GM23338 (cell line): ENCODE measurements at regions not wholly inside any gene's neighbourhood (a gene's known extent, or its start where the extent isn't known, plus 50 kb on each side); places are given as distances from the start of the nearest gene placed in this dataset.

Experiments used
- ATAC-seq: fragments of 200-7000 bp; cut with Tn5 transposase; 3 replicates; pipeline ENCODE4 v1.9.1; 2020
- DNase-seq: peaks from one replicate; pipeline ENCODE4 v3.0.0-alpha.2; 2015; ENCODE audit warnings: low spot score
- H2AFZ ChIP-seq: fragments of 200-600 bp; sonication (generic); 2 replicates; pipeline ENCODE4 v1.8.0; 2016; ENCODE audit warnings: antibody characterized with exemption, mild to moderate bottlenecking, moderate library complexity
- H3F3A ChIP-seq: fragments of 200-600 bp; sonication (generic); replicated peaks from 2 replicates; pipeline ENCODE4 v1.8.0; 2017; ENCODE audit warnings: antibody characterized with exemption, mixed run types, low read depth
- H3K27ac ChIP-seq: fragments of 200-600 bp; sonication (generic); 2 replicates; pipeline ENCODE4 v1.6.1; 2016; ENCODE audit warnings: low read depth
- H3K27me3 ChIP-seq: fragments of 200-600 bp; sonication (generic); 2 replicates; pipeline ENCODE4 v1.8.0; 2016; ENCODE audit warnings: mild to moderate bottlenecking, mixed run types, moderate library complexity; ENCODE audit not compliant: insufficient read depth
- H3K36me3 ChIP-seq: fragments of 200-600 bp; sonication (generic); 2 replicates; pipeline ENCODE4 v1.8.0; 2016; ENCODE audit warnings: mild to moderate bottlenecking; ENCODE audit not compliant: insufficient read depth
- H3K4me1 ChIP-seq: fragments of 200-600 bp; sonication (generic); 2 replicates; pipeline ENCODE4 v1.8.0; 2016; ENCODE audit warnings: mild to moderate bottlenecking, moderate library complexity; ENCODE audit not compliant: insufficient read depth
- H3K4me2 ChIP-seq: fragments of 200-600 bp; sonication (generic); 2 replicates; pipeline ENCODE4 v1.7.1; 2017; ENCODE audit warnings: mixed run types
- H3K4me3 ChIP-seq: fragments of 200-600 bp; sonication (generic); 2 replicates; pipeline ENCODE4 v1.6.1; 2016; ENCODE audit warnings: mixed run types
- H3K79me2 ChIP-seq: fragments of 200-600 bp; sonication (generic); replicated peaks from 2 replicates; pipeline ENCODE4 v1.8.0; 2017; ENCODE audit warnings: mild to moderate bottlenecking; ENCODE audit not compliant: insufficient read depth
- H3K9me2 ChIP-seq: fragments of 200-600 bp; sonication (generic); 2 replicates; pipeline ENCODE4 v1.8.0; 2017; ENCODE audit not compliant: insufficient read depth
- H4K20me1 ChIP-seq: fragments of 200-600 bp; sonication (generic); replicated peaks from 2 replicates; pipeline ENCODE4 v1.8.0; 2017; ENCODE audit warnings: mild to moderate bottlenecking; ENCODE audit not compliant: insufficient read depth
- H3K27ac Mint-ChIP-seq: 2 replicates; pipeline ENCODE4 v1.8.0; 2020; ENCODE audit warnings: inconsistent platforms, mild to moderate bottlenecking, moderate library complexity, mixed read lengths
- H3K27me3 Mint-ChIP-seq: 3 replicates; pipeline ENCODE4 v1.8.0; 2022; ENCODE audit warnings: low read depth, mild to moderate bottlenecking, moderate library complexity, mixed read lengths, inconsistent platforms; ENCODE audit not compliant: insufficient read depth, poor library complexity
- H3K36me3 Mint-ChIP-seq: 3 replicates; pipeline ENCODE4 v1.8.0; 2021; ENCODE audit warnings: low read depth, mild to moderate bottlenecking, inconsistent platforms, moderate library complexity, mixed read lengths
- H3K4me1 Mint-ChIP-seq: 3 replicates; pipeline ENCODE4 v1.8.0; 2020; ENCODE audit warnings: mild to moderate bottlenecking, inconsistent platforms, mixed read lengths
- H3K4me3 Mint-ChIP-seq: 3 replicates; pipeline ENCODE4 v1.8.0; 2021; ENCODE audit warnings: moderate library complexity, mild to moderate bottlenecking, inconsistent platforms, mixed read lengths
- H3K9me3 Mint-ChIP-seq: 3 replicates; pipeline ENCODE4 v1.8.0; 2020; ENCODE audit warnings: moderate library complexity, mild to moderate bottlenecking, inconsistent platforms, mixed read lengths
- CREB1 ChIP-seq: fragments of 250-450 bp; sonication (Bioruptor Pico); IDR thresholded peaks from 2 replicates; pipeline ENCODE4 v1.5.0; 2020; ENCODE audit warnings: low read depth, mild to moderate bottlenecking, moderate library complexity
- CTCF ChIP-seq, 2 experiments: fragments of 200-600 bp in 1 of 2; sonication (generic) in 1 of 2; conservative IDR thresholded peaks; 2 replicates each; pipeline versions ENCODE4 v1.5.1 to v1.6.1; 2016 to 2017; ENCODE audit warnings: antibody characterized with exemption in 2 of 2, low read depth in 2 of 2, mild to moderate bottlenecking in 2 of 2, moderate library complexity in 1 of 2
- EZH2 ChIP-seq: fragments of 200-600 bp; sonication (generic); IDR thresholded peaks from one replicate; pipeline ENCODE4 v1.8.0; 2017; ENCODE audit warnings: antibody characterized with exemption, mild to moderate bottlenecking, low read depth; ENCODE audit not compliant: unreplicated experiment
- EZH2phosphoT487 ChIP-seq: fragments of 200-600 bp; sonication (generic); IDR thresholded peaks from one replicate; pipeline ENCODE4 v1.8.1; 2018; ENCODE audit warnings: antibody characterized with exemption; ENCODE audit not compliant: unreplicated experiment
- JUNB ChIP-seq: IDR thresholded peaks from one replicate; pipeline ENCODE4 v1.6.1; 2016; ENCODE audit warnings: antibody characterized with exemption; ENCODE audit not compliant: unreplicated experiment
- NANOG ChIP-seq: IDR thresholded peaks from 2 replicates; pipeline ENCODE4 v1.6.1; 2016; ENCODE audit warnings: antibody characterized with exemption, borderline replicate concordance
- POLR2AphosphoS5 ChIP-seq: IDR thresholded peaks from 2 replicates; pipeline ENCODE4 v1.6.1; 2016; ENCODE audit warnings: antibody characterized with exemption, low read depth
- REST ChIP-seq: IDR thresholded peaks from one replicate; pipeline ENCODE4 v1.6.1; 2018; ENCODE audit warnings: antibody characterized with exemption; ENCODE audit not compliant: unreplicated experiment
- STAT1 ChIP-seq: IDR thresholded peaks from one replicate; pipeline ENCODE4 v1.6.1; 2016; ENCODE audit warnings: antibody characterized with exemption; ENCODE audit not compliant: unreplicated experiment
- ZNF114 ChIP-seq: fragments of 250-450 bp; sonication (Bioruptor Pico); IDR thresholded peaks from 2 replicates; pipeline ENCODE4 v1.5.0; 2020; ENCODE audit warnings: mild to moderate bottlenecking, moderate library complexity
- ZNF331 ChIP-seq: fragments of 250-450 bp; sonication (Bioruptor Pico); IDR thresholded peaks from 2 replicates; pipeline ENCODE4 v1.5.0; 2020; ENCODE audit warnings: low read depth, mild to moderate bottlenecking, moderate library complexity
- TF ChIP-seq, protein P1 (sequence below): fragments of 250-450 bp; sonication (Bioruptor Pico); IDR thresholded peaks from 2 replicates; pipeline ENCODE4 v1.5.0; 2020; ENCODE audit warnings: mild to moderate bottlenecking, moderate library complexity
- TF ChIP-seq, protein P2 (sequence below): IDR thresholded peaks from 2 replicates; pipeline ENCODE4 v1.6.1; 2016; ENCODE audit warnings: antibody characterized with exemption

GRCh38 chr1:218224101-218224500 lies 61.0 kb upstream of the RRP15 start:
- Histone ChIP-seq H3K27ac (no peak overlapping the region), H2AFZ (no peak overlapping the region), H3K4me1 (no peaks in the 10 kb centered on the region), H3K4me2 (no peak overlapping the region), H3K27me3 (no peaks in the 10 kb centered on the region), H4K20me1 (no peaks in the 10 kb centered on the region; the same call in 1 of the 2 replicates), H3F3A (no peaks in the 10 kb centered on the region), H3K9me2 (no peaks in the 10 kb centered on the region), H3K4me3 (no peak overlapping the region), H3K36me3 (no peaks in the 10 kb centered on the region), H3K79me2 (no peaks in the 10 kb centered on the region)
- Mint-ChIP-seq H3K36me3 (no peaks in the 10 kb centered on the region), H3K4me1 (no peaks in the 10 kb centered on the region), H3K4me3 (no peak overlapping the region), H3K9me3 (no peaks in the 10 kb centered on the region), H3K27ac (no peak overlapping the region), H3K27me3 (no peaks in the 10 kb centered on the region)
- no peak for DNase-seq
- ATAC-seq: no peak
- TF ChIP-seq ZNF114 (CRISPR knock-in tag): no peak
- no peak for TF ChIP-seq EZH2phosphoT487
- TF ChIP-seq, protein P1, sequence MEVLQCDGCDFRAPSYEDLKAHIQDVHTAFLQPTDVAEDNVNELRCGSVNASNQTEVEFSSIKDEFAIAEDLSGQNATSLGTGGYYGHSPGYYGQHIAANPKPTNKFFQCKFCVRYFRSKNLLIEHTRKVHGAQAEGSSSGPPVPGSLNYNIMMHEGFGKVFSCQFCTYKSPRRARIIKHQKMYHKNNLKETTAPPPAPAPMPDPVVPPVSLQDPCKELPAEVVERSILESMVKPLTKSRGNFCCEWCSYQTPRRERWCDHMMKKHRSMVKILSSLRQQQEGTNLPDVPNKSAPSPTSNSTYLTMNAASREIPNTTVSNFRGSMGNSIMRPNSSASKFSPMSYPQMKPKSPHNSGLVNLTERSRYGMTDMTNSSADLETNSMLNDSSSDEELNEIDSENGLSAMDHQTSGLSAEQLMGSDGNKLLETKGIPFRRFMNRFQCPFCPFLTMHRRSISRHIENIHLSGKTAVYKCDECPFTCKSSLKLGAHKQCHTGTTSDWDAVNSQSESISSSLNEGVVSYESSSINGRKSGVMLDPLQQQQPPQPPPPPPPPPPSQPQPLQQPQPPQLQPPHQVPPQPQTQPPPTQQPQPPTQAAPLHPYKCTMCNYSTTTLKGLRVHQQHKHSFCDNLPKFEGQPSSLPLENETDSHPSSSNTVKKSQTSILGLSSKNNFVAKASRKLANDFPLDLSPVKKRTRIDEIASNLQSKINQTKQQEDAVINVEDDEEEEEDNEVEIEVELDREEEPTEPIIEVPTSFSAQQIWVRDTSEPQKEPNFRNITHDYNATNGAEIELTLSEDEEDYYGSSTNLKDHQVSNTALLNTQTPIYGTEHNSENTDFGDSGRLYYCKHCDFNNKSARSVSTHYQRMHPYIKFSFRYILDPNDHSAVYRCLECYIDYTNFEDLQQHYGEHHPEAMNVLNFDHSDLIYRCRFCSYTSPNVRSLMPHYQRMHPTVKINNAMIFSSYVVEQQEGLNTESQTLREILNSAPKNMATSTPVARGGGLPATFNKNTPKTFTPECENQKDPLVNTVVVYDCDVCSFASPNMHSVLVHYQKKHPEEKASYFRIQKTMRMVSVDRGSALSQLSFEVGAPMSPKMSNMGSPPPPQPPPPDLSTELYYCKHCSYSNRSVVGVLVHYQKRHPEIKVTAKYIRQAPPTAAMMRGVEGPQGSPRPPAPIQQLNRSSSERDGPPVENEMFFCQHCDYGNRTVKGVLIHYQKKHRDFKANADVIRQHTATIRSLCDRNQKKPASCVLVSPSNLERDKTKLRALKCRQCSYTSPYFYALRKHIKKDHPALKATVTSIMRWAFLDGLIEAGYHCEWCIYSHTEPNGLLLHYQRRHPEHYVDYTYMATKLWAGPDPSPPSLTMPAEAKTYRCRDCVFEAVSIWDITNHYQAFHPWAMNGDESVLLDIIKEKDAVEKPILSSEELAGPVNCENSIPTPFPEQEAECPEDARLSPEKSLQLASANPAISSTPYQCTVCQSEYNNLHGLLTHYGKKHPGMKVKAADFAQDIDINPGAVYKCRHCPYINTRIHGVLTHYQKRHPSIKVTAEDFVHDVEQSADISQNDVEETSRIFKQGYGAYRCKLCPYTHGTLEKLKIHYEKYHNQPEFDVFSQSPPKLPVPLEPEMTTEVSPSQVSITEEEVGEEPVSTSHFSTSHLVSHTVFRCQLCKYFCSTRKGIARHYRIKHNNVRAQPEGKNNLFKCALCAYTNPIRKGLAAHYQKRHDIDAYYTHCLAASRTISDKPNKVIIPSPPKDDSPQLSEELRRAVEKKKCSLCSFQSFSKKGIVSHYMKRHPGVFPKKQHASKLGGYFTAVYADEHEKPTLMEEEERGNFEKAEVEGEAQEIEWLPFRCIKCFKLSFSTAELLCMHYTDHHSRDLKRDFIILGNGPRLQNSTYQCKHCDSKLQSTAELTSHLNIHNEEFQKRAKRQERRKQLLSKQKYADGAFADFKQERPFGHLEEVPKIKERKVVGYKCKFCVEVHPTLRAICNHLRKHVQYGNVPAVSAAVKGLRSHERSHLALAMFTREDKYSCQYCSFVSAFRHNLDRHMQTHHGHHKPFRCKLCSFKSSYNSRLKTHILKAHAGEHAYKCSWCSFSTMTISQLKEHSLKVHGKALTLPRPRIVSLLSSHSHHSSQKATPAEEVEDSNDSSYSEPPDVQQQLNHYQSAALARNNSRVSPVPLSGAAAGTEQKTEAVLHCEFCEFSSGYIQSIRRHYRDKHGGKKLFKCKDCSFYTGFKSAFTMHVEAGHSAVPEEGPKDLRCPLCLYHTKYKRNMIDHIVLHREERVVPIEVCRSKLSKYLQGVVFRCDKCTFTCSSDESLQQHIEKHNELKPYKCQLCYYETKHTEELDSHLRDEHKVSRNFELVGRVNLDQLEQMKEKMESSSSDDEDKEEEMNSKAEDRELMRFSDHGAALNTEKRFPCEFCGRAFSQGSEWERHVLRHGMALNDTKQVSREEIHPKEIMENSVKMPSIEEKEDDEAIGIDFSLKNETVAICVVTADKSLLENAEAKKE (CRISPR knock-in tag): no peak
- TF ChIP-seq EZH2: no peak
- no peak for TF ChIP-seq JUNB
- TF ChIP-seq STAT1: no peak
- no peak for TF ChIP-seq REST
- no peak for TF ChIP-seq CTCF (conservative IDR thresholded peaks at IDR 0.05; ENCODE audit: low read depth in 2 of 2)
- no peak for TF ChIP-seq NANOG
- TF ChIP-seq, protein P2, sequence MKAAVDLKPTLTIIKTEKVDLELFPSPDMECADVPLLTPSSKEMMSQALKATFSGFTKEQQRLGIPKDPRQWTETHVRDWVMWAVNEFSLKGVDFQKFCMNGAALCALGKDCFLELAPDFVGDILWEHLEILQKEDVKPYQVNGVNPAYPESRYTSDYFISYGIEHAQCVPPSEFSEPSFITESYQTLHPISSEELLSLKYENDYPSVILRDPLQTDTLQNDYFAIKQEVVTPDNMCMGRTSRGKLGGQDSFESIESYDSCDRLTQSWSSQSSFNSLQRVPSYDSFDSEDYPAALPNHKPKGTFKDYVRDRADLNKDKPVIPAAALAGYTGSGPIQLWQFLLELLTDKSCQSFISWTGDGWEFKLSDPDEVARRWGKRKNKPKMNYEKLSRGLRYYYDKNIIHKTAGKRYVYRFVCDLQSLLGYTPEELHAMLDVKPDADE: no peak
- TF ChIP-seq ZNF331: no peak
- no peak for TF ChIP-seq CREB1 (CRISPR knock-in tag)
- TF ChIP-seq POLR2AphosphoS5: no peak
